ENCODE measurements at regions not wholly inside any gene's neighbourhood (a gene's known extent, or its start where the extent isn't known, plus 50 kb on each side); places are given as distances from the start of the nearest gene placed in this dataset.
"Not testable (repeated sequence)": the region's sequence is repeated elsewhere in the genome, so short reads cannot be mapped to it uniquely, and the experiment has no call there.

DNA sequence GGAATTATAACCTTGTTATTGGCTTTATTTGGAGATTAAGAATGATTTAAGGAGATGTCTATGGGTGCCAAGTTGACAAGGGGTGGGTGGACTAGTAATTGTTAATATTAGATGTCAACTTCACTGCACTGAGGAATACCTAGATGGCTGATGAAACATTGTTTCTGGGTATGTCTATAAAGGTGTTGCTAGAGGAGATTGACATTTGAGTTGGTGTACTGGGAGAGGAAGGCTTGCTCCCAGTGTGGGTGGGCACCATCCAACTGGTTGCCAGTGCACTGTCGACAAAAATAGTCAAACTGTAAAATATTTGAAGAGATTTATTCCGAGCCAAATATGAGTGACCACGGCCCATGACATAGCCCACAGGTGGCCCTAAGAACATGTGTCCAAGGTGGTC is 378.8 kb downstream of the NDFIP2 start:
- DNase-seq: no peak

DNA sequence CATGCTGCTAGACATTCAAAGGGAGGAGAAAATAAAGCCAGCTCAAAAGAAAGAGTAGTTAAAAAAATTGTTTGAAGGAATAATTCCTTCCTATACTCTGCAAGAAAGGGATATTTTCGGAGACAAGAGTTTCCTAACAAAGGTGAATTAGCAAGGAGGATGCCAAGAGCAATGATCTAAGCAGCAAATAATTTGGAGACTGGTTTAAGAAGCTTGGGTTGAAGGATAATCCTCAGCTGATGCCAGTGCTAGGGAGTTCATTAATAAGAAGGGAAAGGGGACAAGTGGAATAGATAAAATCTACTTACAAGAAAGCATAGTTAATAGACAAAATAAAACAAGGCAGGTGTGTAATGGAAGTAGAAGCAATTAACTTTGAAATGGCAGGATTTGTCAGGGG is 372.3 kb downstream of the NDFIP2 start:
- no peak for DNase-seq

DNA sequence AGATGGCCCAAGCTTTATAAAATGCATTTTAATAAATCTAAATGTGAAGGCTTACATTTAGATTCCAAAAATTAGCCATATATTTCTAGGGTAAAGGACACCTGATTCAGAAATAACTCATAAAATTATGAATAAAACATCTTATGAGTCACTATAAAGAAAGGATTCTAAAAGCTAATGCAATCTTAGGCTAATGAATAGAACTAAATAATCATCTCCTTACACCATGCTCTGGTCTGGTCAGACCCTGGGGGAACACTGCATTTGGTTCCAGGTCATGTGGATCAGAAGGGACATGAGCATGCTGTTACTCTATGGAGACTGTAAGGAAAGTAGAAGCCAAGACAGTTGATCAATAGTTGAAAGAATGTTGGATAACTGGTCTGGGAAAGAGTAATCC is 370.4 kb downstream of the NDFIP2 start:
- DNase-seq: no peak

DNA sequence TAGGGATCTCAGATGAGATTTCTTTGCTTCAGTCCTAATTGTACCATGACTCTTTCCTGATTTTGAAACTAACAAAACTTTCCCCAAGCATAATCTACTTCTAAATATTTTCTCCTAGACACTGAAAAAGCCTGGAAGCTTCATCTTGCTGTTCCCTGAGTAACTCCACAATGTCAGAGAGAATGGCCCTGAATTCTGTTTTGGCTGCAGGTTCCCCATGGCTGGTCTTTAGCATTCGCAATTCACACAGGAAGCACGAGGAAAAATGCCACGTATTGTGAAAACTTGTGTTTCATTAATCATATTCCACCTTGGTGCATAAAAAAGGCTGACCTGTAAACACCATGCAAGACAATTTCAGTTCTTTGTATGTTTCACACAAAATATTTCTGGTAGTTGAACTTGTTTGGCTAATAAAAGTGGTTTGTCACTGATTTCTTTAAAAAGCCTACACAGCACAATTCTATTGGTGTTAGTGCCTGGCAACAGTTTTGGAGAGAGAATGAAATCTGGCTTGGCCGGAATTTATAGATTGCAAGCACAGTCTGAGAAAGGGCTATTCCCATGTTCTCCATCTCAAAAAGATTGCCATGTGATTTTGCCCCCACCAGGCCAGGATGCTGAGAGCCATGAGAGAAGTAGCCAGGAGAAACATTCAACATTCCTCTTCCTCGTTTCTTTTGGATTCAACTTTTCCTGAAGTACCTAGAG is 367.1 kb downstream of the NDFIP2 start:
- no peak for DNase-seq

DNA sequence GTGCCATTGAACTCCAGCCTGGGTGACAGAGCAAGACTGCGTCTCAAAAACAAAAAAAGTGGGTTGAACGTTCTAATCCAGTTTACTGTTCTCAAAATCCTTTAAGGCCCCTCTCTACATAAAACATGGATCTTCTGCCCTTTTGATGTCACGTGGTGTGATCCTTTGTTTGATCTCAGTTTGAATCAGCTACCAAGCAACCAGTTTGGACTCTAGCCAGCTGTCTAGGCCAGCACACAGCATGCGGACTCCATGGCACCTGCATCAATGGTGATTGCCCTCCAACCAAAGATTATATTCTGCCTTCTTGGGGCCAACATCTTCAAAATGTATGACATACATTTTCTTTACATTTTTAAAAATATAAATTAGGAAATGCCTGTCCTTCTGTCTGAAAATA is 365.4 kb downstream of the NDFIP2 start:
- no peak for DNase-seq

DNA sequence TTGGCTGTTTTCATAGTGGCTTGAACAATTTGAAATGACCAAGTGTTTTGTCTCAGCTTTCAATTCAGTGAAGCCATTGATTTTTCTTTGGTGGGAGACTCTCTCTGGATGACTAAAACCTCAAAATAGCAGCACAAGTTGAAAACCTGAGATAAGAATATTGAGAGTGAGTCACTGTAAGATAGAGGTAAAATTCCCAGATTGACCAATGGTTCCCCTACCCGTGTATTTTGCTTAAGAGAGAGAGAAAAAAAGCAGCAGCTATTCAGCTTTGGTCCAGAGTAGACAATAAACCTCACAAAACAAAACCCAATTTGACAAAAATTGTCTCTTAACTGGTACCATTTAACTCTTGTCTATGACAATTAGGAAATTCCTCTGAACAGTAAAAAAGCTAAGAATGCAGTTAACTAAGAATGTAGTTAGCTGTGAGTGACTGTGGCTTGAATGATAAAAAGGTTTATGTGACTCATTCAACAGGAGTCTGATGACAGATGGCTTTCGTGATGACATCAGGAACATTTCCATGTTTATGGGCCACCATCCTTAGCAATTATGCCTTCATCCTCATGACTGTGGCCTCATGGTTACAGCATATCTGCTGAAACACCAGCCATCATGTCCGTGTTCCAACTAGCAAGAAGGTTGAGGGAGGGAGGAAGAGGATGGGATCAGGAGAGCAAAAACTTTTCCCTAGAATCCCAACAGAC is 356.9 kb downstream of the NDFIP2 start:
- DNase-seq: no peak

DNA sequence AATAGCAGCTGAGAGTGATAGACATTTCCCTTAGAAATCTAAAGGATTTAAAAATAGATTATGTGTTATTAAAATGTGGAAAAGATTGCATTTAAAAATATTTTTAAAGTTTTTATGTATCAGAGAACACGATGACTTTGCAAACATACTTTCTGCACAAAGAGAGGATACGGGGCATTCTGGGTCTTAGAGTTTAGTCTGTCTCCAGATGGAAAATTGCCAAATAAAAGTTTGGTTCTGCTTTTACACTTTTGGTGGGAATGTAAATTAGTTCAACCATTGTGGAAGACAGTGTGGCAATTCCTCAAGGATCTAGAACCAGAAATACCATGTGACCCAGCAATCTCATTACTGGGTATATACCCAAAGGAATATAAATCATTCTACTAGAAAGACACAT is 355.2 kb downstream of the NDFIP2 start:
- not testable (repeated sequence) for DNase-seq

DNA sequence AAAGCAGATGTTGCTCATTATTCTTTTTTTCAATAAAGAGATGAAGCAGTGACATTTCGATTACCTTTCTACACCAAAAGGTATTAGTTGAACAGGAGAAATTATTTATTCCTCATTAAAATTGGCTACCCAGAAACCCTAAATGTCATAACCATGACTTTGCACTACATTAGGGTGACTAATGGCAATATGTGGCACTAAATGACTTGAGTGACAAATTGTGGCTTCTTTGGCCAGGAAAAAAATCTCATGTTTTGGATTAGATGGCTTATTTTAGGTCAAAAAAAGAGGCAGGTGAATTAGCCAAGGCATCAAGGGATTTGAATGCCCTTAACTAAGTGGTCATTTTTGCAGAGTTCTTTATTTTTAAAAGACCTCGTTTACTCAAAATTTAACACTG is 353.9 kb downstream of the NDFIP2 start:
- DNase-seq: no peak

DNA sequence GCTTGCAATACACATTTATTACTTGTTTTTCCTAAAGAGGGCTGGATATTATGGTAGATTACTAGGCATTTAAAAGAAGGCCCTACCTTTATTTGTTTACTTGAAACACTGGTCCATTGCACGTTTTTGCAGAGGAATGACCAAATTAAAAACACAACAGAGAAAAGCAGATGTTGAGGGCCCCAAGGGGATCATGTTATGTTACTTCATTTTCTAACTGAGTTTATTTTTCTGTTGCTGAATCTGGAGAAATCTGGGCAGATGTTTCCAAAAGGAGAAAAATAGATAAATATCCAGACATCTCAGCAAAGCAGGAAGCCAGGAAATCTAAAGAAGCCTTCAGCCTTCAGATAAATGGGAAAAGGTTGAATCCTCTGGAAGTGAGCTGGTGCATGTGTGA is 353.0 kb downstream of the NDFIP2 start:
- no peak for DNase-seq

DNA sequence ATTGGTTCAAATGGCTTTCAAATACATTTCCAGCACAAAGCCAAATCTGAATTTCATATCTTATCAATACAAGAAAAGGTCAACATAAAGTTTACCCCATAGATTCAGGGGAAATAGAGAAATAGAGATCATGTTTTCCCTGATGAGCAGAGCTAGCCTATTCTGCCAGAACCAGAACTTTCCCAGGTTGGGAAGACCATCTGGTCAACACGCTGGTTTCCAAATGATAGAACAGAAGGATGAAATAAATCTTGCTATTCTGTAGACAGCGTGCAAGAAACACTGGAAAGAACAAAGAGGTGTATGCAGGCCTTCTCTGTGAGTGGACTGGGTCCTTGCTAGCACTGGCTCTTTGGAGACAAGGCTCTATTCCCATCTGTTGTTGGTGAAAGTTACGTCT is 350.6 kb downstream of the NDFIP2 start:
- no peak for DNase-seq

DNA sequence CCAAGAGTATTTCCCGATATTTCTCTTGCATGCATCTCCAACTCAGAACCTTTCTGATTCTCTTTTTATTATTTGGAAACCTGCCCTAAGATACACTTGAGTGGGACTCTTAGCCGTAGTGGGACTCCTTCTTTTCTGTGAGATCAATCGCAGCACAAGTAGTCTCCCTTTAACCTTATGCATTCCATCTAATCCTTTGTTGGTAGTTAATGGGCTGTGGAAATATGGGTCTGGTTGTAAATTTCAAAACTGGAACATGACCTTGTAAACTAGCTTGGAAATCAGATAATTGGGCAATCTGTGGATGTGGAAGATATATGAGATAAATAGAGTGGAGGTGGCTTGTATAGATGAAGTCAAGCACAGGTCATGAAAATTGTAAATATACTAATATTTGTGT is 350.0 kb downstream of the NDFIP2 start:
- DNase-seq: no peak

DNA sequence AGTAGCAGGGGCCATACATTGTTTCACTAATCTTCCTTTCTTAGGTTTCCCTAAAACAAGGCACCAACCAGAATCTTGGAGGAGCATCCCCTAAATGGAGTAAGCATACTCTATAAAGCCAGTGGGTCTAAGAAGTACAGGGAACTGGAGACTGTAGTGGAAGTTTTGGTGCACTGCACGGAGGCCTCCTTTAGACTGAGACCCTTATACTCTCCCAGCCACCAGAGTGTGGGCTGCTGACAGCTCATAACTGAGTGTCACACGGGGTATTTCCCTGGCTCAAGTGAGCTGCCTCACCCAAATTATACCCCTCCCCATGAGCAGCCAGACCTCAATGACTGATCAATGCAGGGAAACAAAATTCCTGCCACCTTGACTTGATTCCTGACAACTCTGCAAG is 349.5 kb downstream of the NDFIP2 start:
- DNase-seq: no peak

DNA sequence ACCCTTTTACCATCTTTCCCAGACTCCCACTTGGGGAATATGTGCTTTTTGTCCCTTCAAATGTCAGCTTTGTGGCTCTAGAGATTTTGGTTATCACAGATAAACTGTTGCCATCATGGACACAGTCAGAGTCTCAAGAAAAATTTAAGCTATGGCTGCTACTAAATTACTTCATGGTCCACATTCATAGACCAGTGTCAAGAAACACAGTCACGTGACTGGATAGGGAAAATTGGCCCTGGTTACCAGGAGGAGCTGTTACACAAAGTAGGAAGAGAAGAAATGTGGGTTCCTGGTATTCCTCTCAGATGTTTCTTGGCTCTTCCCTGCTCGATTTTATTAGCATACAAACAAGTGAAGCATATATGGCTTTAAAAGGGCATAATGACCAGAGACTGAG is 348.9 kb downstream of the NDFIP2 start:
- DNase-seq: no peak

DNA sequence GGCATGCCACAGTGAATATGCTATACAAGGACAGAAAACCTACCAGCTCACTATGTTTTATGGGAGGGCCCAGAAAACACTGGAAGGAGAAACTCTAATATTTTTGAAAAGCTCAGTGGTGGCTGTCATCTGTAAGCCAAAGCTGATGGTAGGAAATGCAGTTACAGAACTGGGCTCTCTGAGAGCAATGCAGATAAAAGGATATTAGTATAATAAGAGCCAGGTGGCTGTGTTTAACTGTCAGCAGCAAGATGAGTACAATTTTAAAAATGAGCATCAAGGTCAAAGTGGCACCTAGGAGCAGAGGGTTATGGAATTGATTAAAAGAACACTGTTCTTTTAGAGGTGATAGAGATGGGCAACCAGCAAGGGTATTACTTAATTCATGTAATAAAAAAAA is 345.0 kb downstream of the NDFIP2 start:
- DNase-seq: no peak

DNA sequence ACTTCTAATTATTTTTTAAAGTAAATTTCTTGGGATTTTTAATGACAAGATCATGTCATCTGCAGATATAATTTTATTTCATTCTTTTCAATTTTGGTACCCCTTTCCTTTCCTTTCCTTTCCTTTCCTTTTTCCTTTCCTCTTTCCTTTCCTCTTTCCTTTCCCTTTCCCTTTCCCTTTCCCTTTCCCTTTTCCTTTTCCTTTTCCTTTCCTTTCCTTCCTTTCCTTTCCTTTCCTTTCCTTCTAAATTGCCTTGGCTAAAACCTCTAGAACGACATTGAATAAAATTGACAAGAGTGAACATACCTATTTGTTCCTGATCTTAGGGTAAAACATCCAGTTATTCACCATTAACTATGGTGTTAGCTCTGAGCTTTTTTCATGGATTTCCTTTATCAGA is 334.1 kb downstream of the NDFIP2 start:
- DNase-seq: no peak

DNA sequence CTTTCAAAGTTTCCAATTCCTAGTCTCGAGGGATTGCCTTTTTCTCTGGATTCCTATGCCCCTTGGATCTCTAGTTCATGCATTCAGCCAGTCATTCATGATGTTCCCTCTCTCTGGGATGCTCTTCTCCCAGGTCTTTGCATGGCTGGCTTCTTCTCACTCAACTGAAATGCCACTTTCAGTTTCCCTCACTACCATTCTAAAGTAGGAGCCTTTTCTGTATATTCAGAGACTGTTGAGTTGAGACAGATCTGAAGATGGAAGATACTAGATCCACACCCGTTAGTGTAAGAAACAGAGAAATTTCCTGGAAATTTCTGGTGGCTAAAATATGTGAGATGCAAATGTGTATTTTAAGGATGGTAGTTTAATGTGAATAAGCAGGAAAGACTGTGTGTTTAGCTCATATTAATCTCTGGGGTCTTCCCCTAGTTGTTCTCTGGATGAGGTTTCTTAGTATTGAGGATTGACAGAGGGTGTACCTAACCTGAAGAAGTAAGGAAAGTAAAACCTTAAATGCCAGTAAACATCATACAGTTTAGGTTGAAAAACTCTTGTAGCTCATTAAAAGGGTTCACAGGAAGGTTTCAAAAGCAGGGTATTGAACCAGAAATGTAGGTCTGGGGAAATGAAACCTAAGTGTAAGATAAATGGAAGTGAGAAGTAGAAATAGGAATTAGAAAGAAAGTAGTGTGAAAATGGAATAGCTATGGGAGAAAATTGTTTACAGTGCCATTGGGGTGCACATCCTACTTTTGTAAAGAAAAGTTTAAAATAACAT is 331.3 kb downstream of the NDFIP2 start:
- no peak for DNase-seq

DNA sequence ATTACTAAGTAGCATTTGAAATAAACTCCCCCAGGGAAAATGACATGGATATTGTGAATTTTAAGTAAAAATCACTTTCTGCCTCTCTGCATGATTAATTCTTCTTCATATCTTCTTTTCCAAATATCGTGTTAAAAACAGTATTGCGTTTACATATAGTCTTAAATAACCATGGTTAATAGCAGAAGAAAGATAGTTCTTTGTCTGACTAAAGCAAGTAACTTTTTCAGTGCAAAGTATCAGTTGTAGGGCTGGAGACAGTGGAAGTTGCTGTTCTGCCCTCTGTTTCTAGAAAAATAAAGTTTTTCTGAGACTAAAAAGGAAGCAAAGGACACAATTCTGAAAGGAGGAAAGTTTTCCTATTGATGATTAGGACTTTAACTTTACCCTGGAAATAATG is 330.2 kb downstream of the NDFIP2 start:
- no peak for DNase-seq

DNA sequence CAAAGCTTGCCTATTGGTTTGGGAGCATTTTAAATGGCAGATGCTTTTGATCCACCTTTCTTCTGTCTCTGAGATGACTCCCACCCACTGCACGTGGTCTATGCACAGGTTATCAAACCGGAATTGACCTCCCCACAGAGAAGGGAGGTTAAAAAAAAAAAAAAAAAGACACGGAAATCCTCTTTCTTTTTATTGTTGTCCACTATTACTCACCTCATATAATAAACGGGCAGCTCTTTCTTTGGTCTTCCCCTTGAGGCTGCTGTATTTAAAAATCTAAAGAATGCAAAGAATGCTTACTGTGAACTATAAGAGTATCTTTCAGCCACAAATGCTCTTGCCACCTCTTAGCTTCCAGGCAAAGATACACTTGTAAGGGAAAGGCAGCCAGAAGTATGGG is 329.7 kb downstream of the NDFIP2 start:
- DNase-seq: no peak

DNA sequence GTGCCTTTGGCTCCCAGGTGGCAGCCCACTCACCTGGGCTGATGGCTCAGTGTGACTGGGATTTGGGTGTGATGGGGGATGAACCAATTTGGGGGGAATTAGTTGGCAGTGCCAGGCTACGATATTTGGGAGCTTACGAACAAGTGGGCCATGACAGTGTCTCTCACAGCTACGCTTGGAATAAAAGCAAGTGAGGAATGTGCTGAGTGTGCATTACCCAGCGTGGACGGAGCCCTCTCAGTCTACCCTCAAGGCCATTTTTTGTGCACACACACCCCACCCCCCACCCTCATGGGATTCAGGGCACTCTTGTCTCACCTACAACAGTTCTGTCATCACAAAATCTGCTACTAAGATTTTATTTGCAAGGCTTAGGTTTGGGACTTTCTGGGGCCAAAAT is 329.1 kb downstream of the NDFIP2 start:
- no peak for DNase-seq

DNA sequence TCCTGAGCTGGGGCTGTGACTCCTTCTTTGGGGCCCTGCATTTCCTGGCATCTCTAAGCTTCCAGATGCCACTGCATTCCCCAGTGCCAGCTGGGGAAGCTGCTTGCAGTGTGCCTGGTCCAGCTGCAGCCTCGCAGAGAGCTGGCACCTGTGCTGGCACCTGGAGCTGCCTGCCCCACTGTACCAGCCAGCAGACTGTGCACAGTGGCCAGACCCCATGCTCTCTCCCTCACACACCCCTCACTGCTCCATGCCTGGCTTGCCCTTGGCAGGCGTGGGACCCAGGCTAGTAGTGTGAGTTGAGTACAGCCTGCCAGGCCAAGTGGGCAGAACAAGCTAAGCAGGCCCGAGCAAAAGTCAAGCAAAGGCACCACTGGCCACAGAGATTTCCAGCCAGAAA is 327.5 kb downstream of the NDFIP2 start:
- no peak for DNase-seq

DNA sequence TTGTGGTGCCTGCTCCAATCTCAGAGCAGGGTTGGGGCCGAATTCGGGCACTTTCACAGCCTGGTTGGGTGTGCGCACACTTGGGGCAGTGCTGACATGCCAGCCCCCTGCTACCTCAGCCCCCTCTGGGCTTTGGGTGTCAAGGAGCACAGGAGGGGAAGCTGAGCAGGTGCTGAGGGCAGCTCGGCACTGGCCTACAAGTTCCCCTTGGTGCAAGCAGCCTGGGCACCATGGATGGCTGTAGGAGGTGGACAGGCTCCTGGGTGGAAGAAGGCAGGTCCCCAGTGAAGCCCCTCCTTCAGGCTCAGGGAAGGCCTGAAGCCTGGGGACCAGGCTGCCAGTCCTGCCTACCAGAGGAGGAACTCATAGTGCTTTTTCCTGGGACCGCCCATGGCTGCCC is 326.6 kb downstream of the NDFIP2 start:
- no peak for DNase-seq

DNA sequence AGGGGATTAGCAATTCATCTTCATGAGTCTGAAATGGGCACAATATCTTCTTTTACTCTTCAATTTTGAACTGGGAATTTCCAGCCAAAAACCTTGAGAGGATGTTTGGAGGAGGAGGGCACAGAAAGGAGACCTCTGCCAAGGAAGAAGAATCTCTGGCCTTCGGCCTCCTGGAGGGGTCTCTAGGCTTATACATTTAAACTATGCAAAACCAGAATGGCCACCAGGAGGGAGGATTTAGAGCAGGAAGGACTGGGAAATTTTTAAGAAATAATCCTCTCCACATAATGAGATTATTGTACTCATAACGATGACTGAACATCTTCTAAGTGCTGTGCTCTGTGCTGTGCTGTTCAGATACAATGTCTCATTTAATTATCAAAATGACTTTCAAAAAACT is 325.9 kb downstream of the NDFIP2 start:
- DNase-seq: no peak

DNA sequence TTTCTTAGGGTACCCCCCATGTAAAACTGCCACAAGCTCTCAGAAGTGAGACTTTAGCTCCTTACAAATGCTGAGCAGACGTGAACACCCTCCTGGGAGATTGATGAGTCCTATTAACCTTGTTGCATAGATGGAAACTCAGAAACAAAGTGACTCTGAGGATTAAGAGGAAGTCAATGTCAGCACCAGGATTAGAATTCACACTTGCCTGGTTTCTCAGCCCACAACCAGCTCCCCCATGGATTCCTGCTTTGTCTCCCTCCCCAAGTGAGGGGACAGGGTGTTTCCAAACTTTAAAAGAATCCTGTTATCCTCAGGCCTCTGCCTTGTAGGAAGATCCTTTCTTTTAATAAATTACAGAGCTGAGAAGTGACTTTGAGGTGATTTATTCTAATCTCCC is 324.4 kb downstream of the NDFIP2 start:
- no peak for DNase-seq

DNA sequence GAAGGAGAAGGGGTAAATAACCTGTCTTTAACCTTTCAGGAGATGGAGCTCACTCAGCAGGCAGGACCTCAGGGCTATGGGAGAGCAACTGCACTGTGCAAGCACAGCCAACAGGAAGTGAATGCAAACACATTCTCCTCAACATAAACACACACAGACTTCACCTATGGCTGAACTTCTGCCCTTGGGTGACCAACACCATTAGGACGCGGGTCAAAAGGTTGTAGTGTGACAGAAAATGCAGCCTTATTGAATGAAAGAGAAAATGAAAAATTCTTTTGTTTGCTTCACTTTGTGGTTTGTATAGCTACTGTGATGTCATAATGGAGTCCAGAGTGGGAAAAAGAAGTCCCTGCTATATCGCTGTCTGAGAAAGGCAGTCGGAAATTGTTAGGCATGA is 323.0 kb downstream of the NDFIP2 start:
- no peak for DNase-seq

All from right forelimb (tissue), 1 donor.